Endothelial cell of umbilical vein (primary cell): ENCODE measurements at regions not wholly inside any gene's neighbourhood (a gene's known extent, or its start where the extent isn't known, plus 50 kb on each side); places are given as distances from the start of the nearest gene placed in this dataset.

ENCODE experiments used
- BruUV-seq: library from RNA; stranded (reverse); fragments of 400-500 nt; replicated peaks from 2 replicates; lab custom pipeline; 2021; lab: Mats Ljungman, UMichigan
- CTCF ChIA-PET: fragments of 300-600, 350-600 bp; sonication (Branson Sonifier 250); formaldehyde crosslinking; loops from one replicate; lab custom pipeline; 2021; ENCODE audit warnings: antibody characterized with exemption, inconsistent platforms; lab: Charles Lee
- POLR2A ChIA-PET: fragments of 300-600, 350-600 bp; sonication (Branson Sonifier 250); formaldehyde crosslinking; loops from one replicate; lab custom pipeline; 2021; ENCODE audit warnings: antibody characterized with exemption, inconsistent platforms; lab: Charles Lee
- DNase-seq: peaks from one replicate; pipeline ENCODE4 v3.0.0-alpha.2; 2011; ENCODE audit warnings: low read depth, low spot score
- FAIRE-seq: peaks from 2 replicates; lab custom pipeline; 2011; peaks lifted over from hg19 to GRCh38; lab: Jason Lieb, UNC
- H2AFZ ChIP-seq: 2 replicates; pipeline ENCODE4 v1.6.0; 2012; ENCODE audit warnings: low read depth, low read length, control low read depth, inconsistent platforms
- H3K27ac ChIP-seq: 2 replicates; pipeline ENCODE4 v1.5.1; 2011; ENCODE audit warnings: low read depth, mild to moderate bottlenecking, control low read depth, low read length, moderate library complexity; ENCODE audit not compliant: insufficient read depth
- H3K27me3 ChIP-seq, 2 experiments: 2 replicates each; pipeline versions ENCODE4 v1.6.0 to v1.6.1; 2011; ENCODE audit warnings: low read length in 2 of 2, mixed read lengths in 1 of 2; ENCODE audit not compliant: control insufficient read depth in 2 of 2, insufficient read depth in 2 of 2
- H3K36me3 ChIP-seq, 2 experiments: 2 replicates in 1 of 2; 3 replicates in 1 of 2; pipeline ENCODE4 v1.5.1; 2011; ENCODE audit warnings: low read length in 2 of 2, mild to moderate bottlenecking in 1 of 2, moderate library complexity in 1 of 2; ENCODE audit not compliant: control insufficient read depth in 2 of 2, insufficient read depth in 2 of 2; ENCODE audit errors: extremely low read depth in 1 of 2
- H3K4me1 ChIP-seq: 3 replicates; pipeline ENCODE4 v1.5.1; 2011; ENCODE audit warnings: mild to moderate bottlenecking, low read length; ENCODE audit not compliant: control insufficient read depth, insufficient read depth; ENCODE audit errors: extremely low read depth
- H3K4me2 ChIP-seq: 2 replicates; pipeline ENCODE4 v1.6.1; 2011; ENCODE audit warnings: low read length, control low read depth, mixed read lengths; ENCODE audit not compliant: insufficient read depth
- H3K4me3 ChIP-seq, 3 experiments: fragments of 200-600 bp in 1 of 3; sonication (generic), shearing (Covaris generic) in 1 of 3; replicated peaks in 1 of 3; 2 replicates each; pipeline ENCODE4 v1.5.1; 2011 to 2016; ENCODE audit warnings: control low read depth in 3 of 3, low read length in 3 of 3, mild to moderate bottlenecking in 2 of 3, inconsistent platforms in 1 of 3, low read depth in 1 of 3, moderate library complexity in 1 of 3; ENCODE audit not compliant: insufficient read depth in 1 of 3
- H3K79me2 ChIP-seq: 2 replicates; pipeline ENCODE4 v1.6.0; 2012; ENCODE audit warnings: low read length, inconsistent platforms; ENCODE audit not compliant: control insufficient read depth, insufficient read depth
- H3K9ac ChIP-seq: replicated peaks from 2 replicates; pipeline ENCODE3; 2011; ENCODE audit warnings: low read length, control low read depth; ENCODE audit not compliant: insufficient read depth; ENCODE audit errors: extremely low read depth
- H3K9me1 ChIP-seq: replicated peaks from 3 replicates; pipeline ENCODE4 v1.6.0; 2011; ENCODE audit warnings: mild to moderate bottlenecking, low read length; ENCODE audit not compliant: control insufficient read depth, insufficient read depth; ENCODE audit errors: extremely low read depth
- H3K9me3 ChIP-seq: replicated peaks from 2 replicates; pipeline ENCODE4 v1.5.1; 2012; ENCODE audit warnings: low read length, inconsistent platforms; ENCODE audit not compliant: control insufficient read depth, insufficient read depth
- H4K20me1 ChIP-seq: replicated peaks from 2 replicates; pipeline ENCODE3; 2011; ENCODE audit warnings: mild to moderate bottlenecking, low read length; ENCODE audit not compliant: control insufficient read depth, insufficient read depth; ENCODE audit errors: extremely low read depth
- CTCF ChIP-seq, 2 donors: IDR thresholded peaks; 1 replicate in 1 of 2; 2 replicates in 1 of 2; pipeline ENCODE4 v1.5.1; 2011; ENCODE audit warnings: low read length in 2 of 2, mild to moderate bottlenecking in 2 of 2, moderate library complexity in 2 of 2, control low read depth in 1 of 2, inconsistent platforms in 1 of 2, low read depth in 1 of 2; ENCODE audit not compliant: insufficient read depth in 1 of 2; ENCODE audit errors: extremely low read depth in 1 of 2
- EZH2 ChIP-seq: IDR thresholded peaks from 2 replicates; pipeline ENCODE4 v1.6.1; 2012; ENCODE audit warnings: borderline replicate concordance, low read depth, mild to moderate bottlenecking, moderate library complexity, low read length, inconsistent platforms; ENCODE audit not compliant: severe bottlenecking
- FOS ChIP-seq: IDR thresholded peaks from 2 replicates; pipeline ENCODE4 v1.6.1; 2011; ENCODE audit warnings: mild to moderate bottlenecking, low read length, moderate library complexity, borderline replicate concordance; ENCODE audit not compliant: insufficient read depth
- GATA2 ChIP-seq: IDR thresholded peaks from 2 replicates; pipeline ENCODE4 v1.7.0; 2011; ENCODE audit warnings: low read depth, mild to moderate bottlenecking, moderate library complexity, mixed read lengths, low read length; ENCODE audit not compliant: insufficient read length, insufficient read depth
- JUN ChIP-seq: IDR thresholded peaks from 2 replicates; pipeline ENCODE4 v1.6.1; 2011; ENCODE audit warnings: borderline replicate concordance, low read depth; ENCODE audit not compliant: insufficient read length, insufficient read depth
- MAX ChIP-seq: IDR thresholded peaks from 2 replicates; pipeline ENCODE4 v1.6.1; 2011; ENCODE audit not compliant: insufficient read depth, insufficient read length
- MYC ChIP-seq: IDR thresholded peaks from one replicate; pipeline ENCODE4 v1.6.1; 2011; ENCODE audit warnings: mild to moderate bottlenecking, low read depth, low read length
- POLR2A ChIP-seq: IDR thresholded peaks from 2 replicates; pipeline ENCODE4 v1.6.1; 2012; ENCODE audit warnings: low read depth, mild to moderate bottlenecking, control low read depth, low read length
- POLR2AphosphoS5 ChIP-seq: IDR thresholded peaks from 2 replicates; pipeline ENCODE4 v1.6.1; 2012; ENCODE audit warnings: low read depth, mild to moderate bottlenecking, control low read depth, low read length, moderate library complexity; ENCODE audit not compliant: insufficient read depth
- dilution Hi-C: fragments of 300-500 bp; cut with MboI; formaldehyde crosslinking; loops from one replicate; pipeline ENCODE4 v1.15.0; 2019; ENCODE audit warnings: low sequenced_read_pairs; ENCODE audit not compliant: extremely low pct_ligation_motif_present
- intact Hi-C: fragments of 100-400 bp; cut with micrococcal nuclease; formaldehyde crosslinking; loops from one replicate; pipeline ENCODE4 v1.10.0; 2022

- Histone ChIP-seq H3K9ac (no peak overlapping the region), H3K27me3 (no peaks in the 10 kb centered on the region), H2AFZ (no peak overlapping the region), H3K27ac (no peak overlapping the region), H3K36me3 (no peaks in the 10 kb centered on the region), H3K4me1 (no peaks in the 10 kb centered on the region), H3K9me3 (no peaks in the 10 kb centered on the region), H3K9me1 (no peaks in the 10 kb centered on the region), H3K79me2 (no peaks in the 10 kb centered on the region), H3K4me3 (no peak overlapping the region), H4K20me1 (no peaks in the 10 kb centered on the region), H3K4me2 (no peak overlapping the region)
- TF ChIP-seq GATA2, result no peak
- no peak for TF ChIP-seq POLR2AphosphoS5
- no peak for TF ChIP-seq JUN
- TF ChIP-seq MYC, result no peak
- TF ChIP-seq POLR2A, result no peak
- no peak for TF ChIP-seq FOS
- TF ChIP-seq MAX, result no peak
- TF ChIP-seq CTCF (IDR thresholded peaks at IDR 0.05; ENCODE audit: extremely low read depth in 1 of 2, insufficient read depth in 1 of 2, low read depth in 1 of 2, low read length in 2 of 2), result no peak
- TF ChIP-seq EZH2, result no peak
- DNase-seq (no peak), FAIRE-seq (no peak)
- dilution Hi-C loops (no loop called here), intact Hi-C loops (no loop called here)
- no TSS peak for BruUV-seq
- ChIA-PET POLR2A (no interaction called here), CTCF (no interaction called here)
These were observed 565.1 kb upstream of the NDST4 start for GRCh38 chr4:115678425-115678941.
